ENCODE measurements at regions not wholly inside any gene's neighbourhood (a gene's known extent, or its start where the extent isn't known, plus 50 kb on each side); places are given as distances from the start of the nearest gene placed in this dataset.

DNA sequence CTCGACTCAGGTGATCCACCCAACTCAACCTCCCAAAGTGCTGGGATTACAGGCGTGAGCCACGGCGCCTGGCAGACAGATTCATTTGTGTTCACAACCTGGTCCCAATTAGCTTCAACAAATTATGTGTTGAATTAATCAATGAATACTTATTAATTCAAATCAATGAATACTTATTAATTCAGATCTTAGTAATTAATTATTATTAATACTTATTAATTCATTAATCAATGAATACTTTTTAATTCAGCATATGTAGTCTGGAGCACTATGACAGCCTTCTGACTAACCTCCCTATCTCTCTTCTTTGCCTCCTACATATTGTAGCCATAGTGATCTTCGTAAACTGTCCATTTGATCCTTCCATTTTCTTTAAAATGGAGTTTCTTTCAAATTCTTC, 56.7 kb upstream of the RBPJ start:
- TF ChIP-seq, protein P1, sequence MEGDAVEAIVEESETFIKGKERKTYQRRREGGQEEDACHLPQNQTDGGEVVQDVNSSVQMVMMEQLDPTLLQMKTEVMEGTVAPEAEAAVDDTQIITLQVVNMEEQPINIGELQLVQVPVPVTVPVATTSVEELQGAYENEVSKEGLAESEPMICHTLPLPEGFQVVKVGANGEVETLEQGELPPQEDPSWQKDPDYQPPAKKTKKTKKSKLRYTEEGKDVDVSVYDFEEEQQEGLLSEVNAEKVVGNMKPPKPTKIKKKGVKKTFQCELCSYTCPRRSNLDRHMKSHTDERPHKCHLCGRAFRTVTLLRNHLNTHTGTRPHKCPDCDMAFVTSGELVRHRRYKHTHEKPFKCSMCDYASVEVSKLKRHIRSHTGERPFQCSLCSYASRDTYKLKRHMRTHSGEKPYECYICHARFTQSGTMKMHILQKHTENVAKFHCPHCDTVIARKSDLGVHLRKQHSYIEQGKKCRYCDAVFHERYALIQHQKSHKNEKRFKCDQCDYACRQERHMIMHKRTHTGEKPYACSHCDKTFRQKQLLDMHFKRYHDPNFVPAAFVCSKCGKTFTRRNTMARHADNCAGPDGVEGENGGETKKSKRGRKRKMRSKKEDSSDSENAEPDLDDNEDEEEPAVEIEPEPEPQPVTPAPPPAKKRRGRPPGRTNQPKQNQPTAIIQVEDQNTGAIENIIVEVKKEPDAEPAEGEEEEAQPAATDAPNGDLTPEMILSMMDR (IDR thresholded peaks at IDR 0.05) = no peak
- Histone ChIP-seq H3K4me3 (no peak overlapping the region), H3K9me3 (no peaks in the 10 kb centered on the region), H3K36me3 (no peaks in the 10 kb centered on the region), H3K27me3 (no peaks in the 10 kb centered on the region), H3K4me1 (no peaks in the 10 kb centered on the region), H3K27ac (no peak overlapping the region)
- no peak for DNase-seq (ENCODE audit: low spot score)

DNA sequence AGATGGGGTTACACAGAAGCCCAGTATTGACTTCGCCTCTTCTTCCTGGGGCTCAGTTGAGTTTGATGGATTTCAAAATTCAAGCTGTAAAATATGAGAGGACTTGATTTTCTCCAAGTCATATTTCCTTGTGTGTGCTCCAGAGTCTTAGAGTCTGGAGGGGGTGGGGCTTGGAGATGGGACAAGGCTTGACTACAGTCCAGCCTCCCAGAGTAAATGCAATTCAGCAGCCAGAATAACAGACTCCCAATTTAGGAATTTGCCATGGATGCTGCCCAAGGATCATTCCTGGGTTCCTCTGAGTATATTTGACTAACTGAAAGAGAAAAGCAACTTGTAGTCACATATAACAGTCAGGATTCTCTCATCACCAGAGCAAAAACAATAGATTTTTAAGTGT, 53.7 kb upstream of the RBPJ start:
- Histone ChIP-seq H3K27ac (no peak overlapping the region), H3K4me3 (no peak overlapping the region), H3K9me3 (no peaks in the 10 kb centered on the region), H3K27me3 (no peaks in the 10 kb centered on the region), H3K36me3 (no peaks in the 10 kb centered on the region), H3K4me1 (no peaks in the 10 kb centered on the region)
- TF ChIP-seq, protein P1 (IDR thresholded peaks at IDR 0.05) = no peak
- peak; percentile 83 for DNase-seq (ENCODE audit: low spot score)

DNA sequence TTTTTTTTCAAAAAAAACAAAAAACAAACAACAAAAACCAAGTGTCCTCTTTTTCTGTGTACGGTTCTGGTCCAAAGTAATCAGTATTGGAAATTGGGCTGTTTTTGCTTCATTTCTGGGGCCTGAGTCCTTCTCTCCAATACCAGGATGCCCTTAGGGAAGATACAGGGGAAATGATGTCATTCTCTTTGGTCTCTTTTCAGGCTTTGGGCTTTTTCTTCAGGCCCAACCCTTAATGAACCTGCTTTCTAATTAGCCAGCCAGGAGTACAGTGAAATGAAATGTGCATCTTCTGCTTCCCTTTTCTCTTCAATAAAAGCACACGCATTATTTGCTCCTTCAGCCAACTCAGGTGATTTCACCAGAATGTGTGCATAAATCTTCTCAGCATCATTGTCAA, 52.6 kb upstream of the RBPJ start:
- no peak overlapping the region for H3K4me3 ChIP-seq
- H3K36me3 ChIP-seq = no peaks in the 10 kb centered on the region
- H3K4me1 ChIP-seq = no peaks in the 10 kb centered on the region
- no peak for DNase-seq (ENCODE audit: low spot score)
- no peaks in the 10 kb centered on the region for H3K27me3 ChIP-seq
- TF ChIP-seq, protein P1 (IDR thresholded peaks at IDR 0.05) = no peak
- no peak overlapping the region for H3K27ac ChIP-seq
- no peaks in the 10 kb centered on the region for H3K9me3 ChIP-seq

DNA sequence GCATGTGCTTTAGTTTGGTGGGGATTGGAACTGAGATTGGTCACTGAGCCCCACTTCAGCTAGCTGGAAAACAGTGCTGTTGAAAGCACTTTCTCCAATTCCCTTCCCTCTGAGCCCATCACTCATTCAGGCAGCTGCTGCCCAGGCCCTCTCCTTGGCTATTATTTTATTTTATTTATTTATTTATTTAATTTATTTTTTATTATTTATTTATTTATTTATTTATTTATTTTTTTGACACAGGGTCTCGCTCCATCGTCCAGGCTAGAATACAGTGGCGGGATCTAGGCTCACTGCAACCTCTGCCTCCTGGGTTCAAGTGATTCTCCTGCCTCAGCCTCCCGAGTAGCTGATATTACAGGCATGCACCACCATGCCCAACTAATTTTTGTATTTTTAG, 51.8 kb upstream of the RBPJ start:
- Histone ChIP-seq H3K27me3 (no peaks in the 10 kb centered on the region), H3K4me3 (no peak overlapping the region), H3K27ac (no peak overlapping the region), H3K4me1 (no peaks in the 10 kb centered on the region), H3K9me3 (no peaks in the 10 kb centered on the region), H3K36me3 (no peaks in the 10 kb centered on the region)
- no peak for DNase-seq (ENCODE audit: low spot score)
- TF ChIP-seq, protein P1 (IDR thresholded peaks at IDR 0.05) = no peak
